Frontal cortex (tissue), 3 donors: ENCODE measurements at regions not wholly inside any gene's neighbourhood (a gene's known extent, or its start where the extent isn't known, plus 50 kb on each side); places are given as distances from the start of the nearest gene placed in this dataset.

Source experiments
- DNase-seq, 2 donors: peaks; one replicate each; pipeline ENCODE4 v3.0.0; 2012; ENCODE audit warnings: low spot score in 2 of 2
- FAIRE-seq: peaks from 2 replicates; lab custom pipeline; 2012; peaks lifted over from hg19 to GRCh38; lab: Jason Lieb, UNC
- donor health status: control.
- donor health status: control.
- donor health status: control.

- DNase-seq (no peak), FAIRE-seq (no peak)
Observed at GRCh38 chr9:105911104-105911911, 217.0 kb downstream of the TMEM38B start.

- DNase-seq: no peak
- FAIRE-seq: no peak
Observed at GRCh38 chr9:105912157-105912862, 218.0 kb downstream of the TMEM38B start.

DNA sequence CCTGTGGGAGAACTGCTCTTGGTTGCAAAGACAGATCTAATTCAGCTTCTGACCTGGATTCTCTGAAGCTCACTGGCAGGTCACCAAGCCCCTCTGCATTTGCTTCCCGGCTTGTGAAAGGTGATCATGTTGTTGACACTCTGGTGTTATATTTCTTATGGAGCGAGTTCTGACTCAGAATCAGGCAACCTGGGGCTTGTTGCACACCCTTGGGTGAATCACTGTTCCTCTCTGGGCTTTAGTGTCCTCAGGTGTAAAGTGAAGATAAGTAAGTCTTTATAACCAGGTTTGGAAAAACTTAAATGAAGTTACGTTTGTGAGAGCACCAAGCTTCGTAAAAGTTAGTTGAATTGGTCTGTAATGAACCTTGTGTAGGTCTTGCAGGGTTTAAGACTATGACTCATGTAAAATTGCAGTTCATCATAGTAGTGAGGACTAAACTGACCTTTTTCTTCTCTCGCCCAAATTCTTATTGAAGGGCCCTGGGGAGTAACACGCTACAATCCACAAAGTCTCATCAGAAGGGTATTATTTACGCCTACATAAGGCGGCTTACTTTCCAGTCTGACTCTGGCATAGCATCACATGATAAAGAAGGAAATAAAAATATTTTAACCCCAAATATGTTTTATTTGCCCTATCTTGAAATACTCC lies 218.6 kb downstream of the TMEM38B start:
- FAIRE-seq: no peak

GRCh38 chr9:105921057-105921726 lies 226.9 kb downstream of the TMEM38B start:
- DNase-seq: no peak
- FAIRE-seq: no peak

More for the DNA sequence above, 218.6 kb downstream of the TMEM38B start:
- no peak for DNase-seq

- FAIRE-seq (no peak), DNase-seq (no peak)
Observed at GRCh38 chr9:105928416-105928815, 234.1 kb downstream of the TMEM38B start.

GRCh38 chr9:105930011-105930627 lies 235.8 kb downstream of the TMEM38B start:
- no peak for DNase-seq
- FAIRE-seq: no peak

DNA sequence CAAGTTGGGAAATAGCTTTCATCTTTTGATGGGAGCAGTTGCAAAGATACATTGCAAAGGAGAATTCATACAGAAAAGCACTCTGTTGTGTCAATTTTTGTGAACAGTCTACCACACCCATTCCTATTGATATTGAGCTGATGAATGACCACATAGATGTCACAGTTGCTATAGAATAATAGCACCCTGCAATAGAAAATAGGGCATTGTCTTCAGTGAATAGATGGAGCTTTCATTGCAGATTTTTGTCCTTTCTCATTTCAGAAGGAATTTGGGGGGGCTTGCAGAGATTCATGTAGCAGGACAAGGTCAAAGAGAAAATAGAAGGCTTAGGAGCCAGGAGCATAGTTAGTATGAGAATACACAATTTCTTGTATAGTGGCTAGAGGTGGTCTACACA lies 237.9 kb downstream of the TMEM38B start:
- FAIRE-seq (no peak), DNase-seq (no peak)

GRCh38 chr9:105950448-105950847 lies 256.1 kb downstream of the TMEM38B start:
- FAIRE-seq: no peak
- DNase-seq: no peak

DNA sequence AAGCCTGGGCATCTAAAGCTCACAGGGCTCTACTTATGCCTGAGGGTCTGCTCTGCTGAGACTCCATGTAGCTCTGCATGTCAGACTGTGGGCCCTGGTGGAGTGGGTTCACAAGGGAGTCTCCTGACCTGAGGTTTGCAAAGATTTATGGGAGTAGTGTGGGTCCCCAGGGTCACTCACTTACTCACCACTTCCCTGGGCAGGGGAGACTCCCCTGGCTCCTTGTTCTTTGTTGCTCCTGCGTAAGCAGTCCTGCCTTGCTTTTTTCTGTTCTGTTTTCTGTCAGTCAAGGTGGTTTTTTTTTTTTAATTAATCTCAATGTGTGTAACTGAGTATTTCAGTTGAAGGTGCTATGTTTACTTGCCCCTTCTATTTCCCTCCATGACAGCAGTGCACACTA lies 256.6 kb downstream of the TMEM38B start:
- DNase-seq: no peak
- no peak for FAIRE-seq

DNA sequence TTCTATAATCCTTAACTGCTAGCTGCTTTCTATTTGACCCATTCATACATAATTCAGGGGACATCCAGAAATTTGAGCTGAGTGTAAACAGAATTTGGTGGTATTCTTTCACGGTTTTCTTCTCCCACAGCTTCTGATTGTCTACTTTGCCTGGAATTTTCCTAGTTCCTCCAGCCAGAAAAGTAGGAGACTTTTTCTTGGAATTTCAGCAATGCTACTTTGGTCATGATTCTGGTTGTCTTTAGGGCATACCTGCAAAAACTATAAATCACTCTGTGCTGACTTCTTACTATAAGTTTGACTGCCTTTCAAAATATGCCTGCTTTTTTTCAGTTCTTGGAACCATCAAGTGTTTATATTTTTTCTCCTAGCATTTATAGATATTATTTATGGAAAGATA lies 260.2 kb downstream of the TMEM38B start:
- FAIRE-seq: no peak
- no peak for DNase-seq

DNA sequence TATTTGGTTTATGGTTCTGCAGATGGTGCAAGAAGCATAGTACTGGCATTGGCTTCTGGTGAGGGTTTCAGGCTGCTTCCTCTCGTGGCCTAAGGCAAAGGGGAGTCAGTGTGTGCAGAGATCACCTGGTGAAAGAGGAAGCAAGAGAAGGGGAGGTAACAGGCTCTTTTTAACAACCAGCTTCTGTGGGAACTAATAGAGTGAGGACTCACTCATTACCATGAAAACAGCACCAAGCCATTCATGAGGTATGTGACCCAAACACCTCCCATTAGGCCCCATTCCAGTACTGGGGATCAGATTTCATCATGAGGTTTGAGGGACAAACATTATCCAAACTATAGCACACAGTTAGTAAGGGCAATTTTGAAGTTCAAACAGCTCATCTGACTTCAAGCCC lies 263.5 kb downstream of the TMEM38B start:
- DNase-seq (no peak), FAIRE-seq (no peak)

DNA sequence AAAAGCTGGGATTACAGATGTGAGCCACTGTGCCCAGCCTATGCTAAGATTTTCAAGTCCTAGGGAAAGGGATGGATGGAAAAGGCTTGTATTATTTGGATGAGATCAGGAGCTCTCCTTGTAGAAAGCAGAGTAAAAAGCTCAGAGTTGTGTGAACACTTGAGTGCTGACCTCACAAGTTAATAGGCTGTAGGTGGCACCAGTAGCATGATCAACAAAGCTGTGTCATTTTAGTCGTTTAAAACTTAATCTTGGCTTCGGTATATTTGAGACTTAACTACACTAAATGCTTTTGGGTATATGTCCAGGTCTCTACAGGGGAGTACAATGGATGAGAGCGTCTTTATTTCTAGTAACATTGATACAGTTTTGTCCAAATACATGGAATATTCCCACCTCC lies 264.2 kb downstream of the TMEM38B start:
- FAIRE-seq: no peak
- DNase-seq: no peak

DNA sequence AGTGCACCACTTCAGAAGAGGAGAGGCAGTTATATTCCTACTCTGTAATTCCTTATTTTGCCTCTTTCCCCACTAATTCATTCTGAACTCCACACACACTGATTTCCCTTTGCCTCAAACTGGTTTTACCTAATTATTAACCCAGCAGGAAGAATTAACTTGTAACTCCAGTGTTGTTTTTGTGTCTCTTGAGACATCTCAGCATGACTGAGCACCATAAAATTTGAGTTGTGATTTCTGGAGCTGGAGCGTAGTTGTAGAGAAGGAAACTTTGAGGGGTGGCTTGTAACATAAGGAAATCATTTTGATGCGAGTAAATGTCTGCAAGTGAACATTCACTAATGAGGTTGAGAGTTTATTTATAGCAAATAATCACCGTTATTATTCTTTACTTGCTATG lies 265.2 kb downstream of the TMEM38B start:
- no peak for DNase-seq
- no peak for FAIRE-seq

- FAIRE-seq (no peak), DNase-seq (no peak)
Observed at GRCh38 chr9:105963343-105964099, 269.2 kb downstream of the TMEM38B start.

- DNase-seq: no peak
- FAIRE-seq: no peak
Observed at GRCh38 chr9:105964156-105964555, 269.8 kb downstream of the TMEM38B start.

- FAIRE-seq: no peak
- DNase-seq: no peak
Observed at GRCh38 chr9:105966834-105967233, 272.5 kb downstream of the TMEM38B start.

- no peak for FAIRE-seq
- no peak for DNase-seq
Observed at GRCh38 chr9:105967248-105967647, 272.9 kb downstream of the TMEM38B start.

GRCh38 chr9:105967797-105968196 lies 273.5 kb downstream of the TMEM38B start:
- no peak for DNase-seq

DNA sequence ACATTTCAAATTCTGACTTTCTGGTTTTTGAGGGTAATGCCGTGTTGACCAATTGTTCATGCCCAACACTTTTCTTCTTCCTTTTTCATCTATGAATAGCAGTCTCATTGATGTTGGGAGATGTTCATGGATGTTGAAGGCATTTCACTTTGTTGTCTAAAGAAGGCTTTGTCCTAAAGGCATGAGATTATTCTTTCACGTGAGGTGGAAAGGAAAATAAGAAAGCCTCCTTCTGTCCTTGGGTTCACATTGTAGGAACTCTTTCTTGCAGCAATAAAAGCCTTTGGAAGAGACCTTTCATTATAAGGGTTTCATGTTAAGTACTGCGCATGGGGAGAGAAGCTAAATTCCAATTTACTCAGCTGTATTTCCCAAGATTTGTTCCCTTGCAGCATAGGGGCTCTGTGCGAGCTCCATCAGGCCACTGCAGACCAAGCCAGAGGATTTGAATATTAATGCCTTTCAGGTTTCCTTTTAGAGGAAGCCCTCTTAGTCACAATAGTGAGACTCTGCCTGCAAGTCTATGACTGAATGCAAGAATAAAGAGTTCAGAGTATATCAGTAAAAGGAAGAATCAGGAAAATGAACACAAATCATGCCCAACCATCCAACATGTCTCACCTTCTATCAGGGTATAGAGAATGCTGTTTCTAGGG lies 274.6 kb downstream of the TMEM38B start:
- FAIRE-seq (no peak), DNase-seq (no peak)

More at GRCh38 chr9:105967797-105968196, 273.5 kb downstream of the TMEM38B start:
- no peak for FAIRE-seq
